ENCODE measurements at regions not wholly inside any gene's neighbourhood (a gene's known extent, or its start where the extent isn't known, plus 50 kb on each side); places are given as distances from the start of the nearest gene placed in this dataset.

GRCh38 chr4:152143806-152144205, 383.0 kb upstream of the GATB start:
- TF ChIP-seq CTCF (conservative IDR thresholded peaks at IDR 0.05; ENCODE audit: low read length) (no peak), EZH2phosphoT487 (IDR thresholded peaks at IDR 0.05; ENCODE audit: borderline replicate concordance) (no peak)

All from Loucy (cell line).